Small intestine (tissue), 7 donors: ENCODE measurements at regions not wholly inside any gene's neighbourhood (a gene's known extent, or its start where the extent isn't known, plus 50 kb on each side); places are given as distances from the start of the nearest gene placed in this dataset.

Experiments
- DNase-seq, 2 donors: peaks; one replicate each; pipeline versions ENCODE4 v3.0.0 to v3.0.0-alpha.2; 2013
- FAIRE-seq: peaks from 2 replicates; lab custom pipeline; 2012; peaks lifted over from hg19 to GRCh38; lab: Jason Lieb, UNC
- H3K27ac ChIP-seq, 3 donors: one replicate each; pipeline ENCODE4 v1.5.1; 2013; ENCODE audit warnings: low read length in 2 of 3, mild to moderate bottlenecking in 2 of 3, control low read depth in 1 of 3, inconsistent platforms in 1 of 3, low read depth in 1 of 3, moderate library complexity in 1 of 3
- H3K27me3 ChIP-seq, 3 donors: one replicate each; pipeline ENCODE4 v1.6.1; 2013; ENCODE audit warnings: low read length in 3 of 3, inconsistent platforms in 1 of 3; ENCODE audit not compliant: control insufficient read depth in 3 of 3, insufficient read depth in 3 of 3
- H3K36me3 ChIP-seq, 3 donors: one replicate each; pipeline ENCODE4 v1.6.1; 2013; ENCODE audit warnings: low read length in 3 of 3, inconsistent platforms in 1 of 3, low read depth in 1 of 3, mild to moderate bottlenecking in 1 of 3, moderate library complexity in 1 of 3; ENCODE audit not compliant: control insufficient read depth in 3 of 3, insufficient read depth in 2 of 3
- H3K4me1 ChIP-seq, 3 donors: one replicate each; pipeline ENCODE4 v1.6.1; 2013; ENCODE audit warnings: low read length in 2 of 3, inconsistent platforms in 1 of 3, low read depth in 1 of 3, mild to moderate bottlenecking in 1 of 3, moderate library complexity in 1 of 3; ENCODE audit not compliant: control insufficient read depth in 3 of 3, insufficient read depth in 2 of 3
- H3K4me3 ChIP-seq, 3 donors: one replicate each; pipeline ENCODE4 v1.5.1; 2013; ENCODE audit warnings: low read length in 3 of 3, control low read depth in 1 of 3, inconsistent platforms in 1 of 3, low read depth in 1 of 3, mild to moderate bottlenecking in 1 of 3, moderate library complexity in 1 of 3
- H3K9me3 ChIP-seq, 2 donors: one replicate each; pipeline ENCODE4 v1.6.1; 2013; ENCODE audit warnings: low read depth in 1 of 2, low read length in 1 of 2; ENCODE audit not compliant: control insufficient read depth in 2 of 2, insufficient read depth in 1 of 2
- WGBS, 3 donors: extraction: QIAGEN DNeasy Blood & Tissue Kit; methylation state at CpG; one replicate each; pipeline ENCODE4 v1.1.7; 2013; 5-methylcytosine and 5-hydroxymethylcytosine counted together
- donor health status: healthy with polysubstance abuse.
- donor health status: control.
- donor health status: control.
- donor health status: Bipolar disorder and iron deficiency.
- donor health status: healthy.

DNA sequence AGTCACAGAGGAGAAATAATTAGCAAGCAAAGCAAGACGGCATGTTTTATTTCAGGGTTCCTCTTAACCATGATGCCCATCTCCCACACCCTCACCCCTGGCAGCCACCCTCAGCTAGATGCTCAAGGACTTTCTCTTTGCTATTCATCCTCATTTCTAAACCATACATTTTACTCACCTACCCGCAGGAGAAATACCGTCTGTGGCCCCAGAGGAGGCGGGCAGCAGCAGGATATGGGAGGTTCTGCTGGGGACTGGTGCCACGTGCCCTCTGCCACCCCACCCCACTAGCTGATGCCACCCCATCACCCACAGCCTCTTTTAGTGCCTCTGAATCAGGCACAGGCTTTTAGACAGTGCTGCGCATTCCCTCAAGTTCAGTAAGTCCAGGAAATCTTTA, 168.7 kb upstream of the ITGB1 start:
- H3K4me1 ChIP-seq, result no peaks in the 10 kb centered on the region
- no peaks in the 10 kb centered on the region for H3K36me3 ChIP-seq
- DNase-seq, result no peak
- no peak overlapping the region for H3K27ac ChIP-seq
- WGBS, 3 donors, result 73 to 82% (median 74%) methylated on average over 6 of the region's 6 CpGs
- FAIRE-seq, result no peak
- H3K9me3 ChIP-seq, result no peaks in the 10 kb centered on the region
- no peaks in the 10 kb centered on the region for H3K27me3 ChIP-seq
- H3K4me3 ChIP-seq, result no peak overlapping the region

DNA sequence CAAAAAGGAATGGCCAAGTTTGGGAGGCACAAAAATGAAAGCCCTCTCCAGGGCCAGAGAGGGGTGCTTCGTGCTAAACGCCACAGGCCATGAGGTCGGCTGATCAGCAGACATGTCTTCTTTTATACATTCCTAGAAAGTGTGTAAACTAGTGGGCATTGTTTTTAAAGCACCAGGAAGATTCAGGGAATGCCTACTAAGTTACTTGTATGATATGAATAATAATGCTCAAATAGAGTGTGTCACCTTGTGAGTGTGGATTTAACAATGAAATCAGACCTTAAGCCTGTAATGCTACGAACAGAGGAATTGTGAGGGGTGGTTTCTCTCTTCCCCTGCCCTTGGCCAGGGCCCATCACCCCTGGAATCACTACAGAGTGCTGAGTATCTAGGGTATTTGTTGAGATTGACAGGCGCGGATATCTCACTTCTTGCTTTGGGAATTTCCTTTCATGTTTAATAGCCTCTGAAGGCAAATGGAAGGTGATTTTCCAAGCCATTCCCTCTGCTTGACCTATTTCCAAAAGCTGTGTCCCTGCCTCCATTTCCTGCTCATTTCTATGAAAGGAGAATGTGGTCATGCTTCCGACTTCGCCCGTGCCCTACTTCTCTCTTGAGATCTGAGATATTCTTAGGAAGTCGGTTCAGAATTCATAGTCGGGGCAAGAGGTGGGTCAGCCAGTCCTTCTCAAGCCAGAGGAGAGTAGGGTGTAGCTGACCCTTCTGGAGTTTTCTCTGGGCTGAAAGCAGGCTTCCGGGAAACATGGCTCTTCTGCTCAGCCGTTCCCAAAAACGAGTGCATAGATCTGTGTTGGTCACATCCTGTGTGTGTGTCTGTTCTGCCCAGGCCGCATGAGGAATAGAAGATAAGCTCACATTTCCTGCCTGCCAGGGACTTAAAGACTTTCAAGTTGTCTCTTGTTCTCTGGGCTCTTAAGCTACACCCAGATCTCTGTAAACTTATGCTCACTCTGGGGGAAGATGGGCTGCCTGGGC, 167.8 kb upstream of the ITGB1 start:
- no peak for DNase-seq
- WGBS, 3 donors, result 72 to 80% (median 80%) methylated on average over 15 of the region's 15 CpGs
- Histone ChIP-seq H3K27ac (peak overlapping the region in 1 of 3 donors; percentile 12), H3K4me3 (no peak overlapping the region), H3K27me3 (no peaks in the 10 kb centered on the region), H3K9me3 (no peaks in the 10 kb centered on the region), H3K4me1 (no peaks in the 10 kb centered on the region), H3K36me3 (no peaks in the 10 kb centered on the region)
- FAIRE-seq, result no peak

- DNase-seq, result no peak
- Histone ChIP-seq H3K36me3 (no peaks in the 10 kb centered on the region), H3K27me3 (no peaks in the 10 kb centered on the region), H3K9me3 (no peaks in the 10 kb centered on the region), H3K27ac (no peak overlapping the region), H3K4me3 (no peak overlapping the region), H3K4me1 (no peaks in the 10 kb centered on the region)
- 82 to 91% (median 85%) methylated on average over 5 of the region's 5 CpGs for WGBS, 3 donors
- FAIRE-seq, result no peak
These were observed 167.1 kb upstream of the ITGB1 start for GRCh38 chr10:33125111-33125510.

DNA sequence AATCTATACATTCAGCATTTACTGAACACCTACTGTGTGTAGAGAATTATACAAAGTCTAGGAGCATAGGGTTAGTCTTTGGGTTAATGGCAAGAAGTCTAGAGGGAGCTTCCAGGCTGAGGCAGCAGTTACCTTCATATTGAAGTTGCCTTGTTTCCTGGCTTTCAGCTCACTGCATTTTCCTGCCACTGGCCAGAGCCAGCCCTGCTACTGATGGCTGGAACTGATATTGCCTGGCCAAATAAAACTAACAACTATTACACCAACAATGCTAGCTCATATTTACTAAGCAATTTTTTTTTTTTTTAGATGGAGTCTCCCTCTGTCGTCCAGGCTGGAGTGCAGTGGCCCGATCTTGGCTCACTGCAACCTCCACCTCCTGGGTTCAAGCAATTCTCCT, 165.7 kb upstream of the ITGB1 start:
- Histone ChIP-seq H3K4me1 (no peaks in the 10 kb centered on the region), H3K36me3 (no peaks in the 10 kb centered on the region), H3K27me3 (no peaks in the 10 kb centered on the region), H3K27ac (no peak overlapping the region), H3K4me3 (no peak overlapping the region), H3K9me3 (no peaks in the 10 kb centered on the region)
- DNase-seq (no peak), FAIRE-seq (no peak)
- whole genome bisulfite sequencing, 3 donors, result 84 to 100% (median 86%) methylated on average over 2 of the region's 2 CpGs

DNA sequence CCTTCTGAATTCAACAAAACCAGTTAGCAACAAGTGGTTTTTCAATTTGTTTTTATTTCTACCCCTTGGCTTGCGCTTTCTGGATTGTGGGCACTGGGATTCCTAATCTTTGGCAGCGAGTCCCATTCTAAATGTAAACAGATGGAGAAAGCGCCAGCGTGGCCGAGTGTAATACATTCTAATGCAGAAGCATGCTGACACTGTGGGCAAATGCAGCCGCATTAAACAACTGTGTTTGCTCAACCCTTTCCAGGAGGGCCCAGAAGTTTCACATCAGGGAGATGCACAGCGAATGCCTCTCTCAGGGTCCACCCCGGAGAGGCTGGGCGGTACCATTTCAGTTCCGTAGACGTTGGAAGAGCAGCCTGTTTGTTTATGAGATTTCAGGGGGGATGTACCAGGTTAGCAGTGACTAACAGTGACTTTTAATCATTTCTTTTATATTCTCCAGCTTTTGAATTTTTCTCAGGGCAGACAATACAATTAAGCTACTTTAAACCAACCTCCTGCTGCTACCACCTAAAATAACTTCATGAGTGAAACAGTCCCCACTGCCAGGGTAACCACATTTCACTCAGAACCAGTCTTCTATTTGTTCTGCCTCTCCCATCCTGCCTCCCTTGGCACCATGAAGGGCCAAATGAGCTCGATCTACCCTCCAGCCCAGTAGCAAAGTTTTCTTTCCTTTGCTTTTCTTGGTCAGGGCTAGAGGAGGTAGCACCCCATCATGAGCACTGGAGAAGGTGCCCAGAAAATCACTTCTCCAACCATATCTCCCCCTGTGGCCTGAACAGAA, 164.2 kb upstream of the ITGB1 start:
- H3K4me3 ChIP-seq, result no peak overlapping the region
- WGBS, 3 donors, result 57 to 75% (median 70%) methylated on average over 12 of the region's 12 CpGs
- H3K27ac ChIP-seq, result no peak overlapping the region
- DNase-seq (no peak), FAIRE-seq (no peak)
- no peaks in the 10 kb centered on the region for H3K36me3 ChIP-seq
- H3K9me3 ChIP-seq, result no peaks in the 10 kb centered on the region
- no peaks in the 10 kb centered on the region for H3K27me3 ChIP-seq
- H3K4me1 ChIP-seq, result no peaks in the 10 kb centered on the region

DNA sequence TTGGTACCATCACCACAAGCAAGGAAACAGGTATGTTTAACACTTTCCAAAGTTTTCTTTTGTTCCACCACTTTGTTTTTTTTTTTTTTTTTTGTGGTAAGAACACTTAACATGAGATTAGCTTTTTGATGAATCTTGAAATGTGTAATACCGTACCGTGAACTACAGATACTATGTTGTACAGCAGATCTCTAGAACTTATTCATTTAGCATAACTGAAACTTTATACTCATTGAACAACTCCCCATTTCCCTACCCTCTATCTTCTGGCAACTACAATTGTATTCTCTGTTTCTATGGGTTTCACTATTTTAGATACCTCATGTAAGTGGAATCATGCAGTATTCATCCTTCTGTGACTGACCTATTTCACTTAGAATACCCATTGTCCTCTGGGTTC, 162.7 kb upstream of the ITGB1 start:
- FAIRE-seq (no peak), DNase-seq (no peak)
- H3K9me3 ChIP-seq, result no peaks in the 10 kb centered on the region
- H3K27ac ChIP-seq, result no peak overlapping the region
- 64 to 91% (median 73%) methylated on average over 2 of the region's 2 CpGs for WGBS, 3 donors
- no peaks in the 10 kb centered on the region for H3K36me3 ChIP-seq
- no peak overlapping the region for H3K4me3 ChIP-seq
- H3K27me3 ChIP-seq, result no peaks in the 10 kb centered on the region
- peaks cover 0 to 3% (median 0%) of the 10 kb centered on the region in 3 donors for H3K4me1 ChIP-seq

GRCh38 chr10:33120275-33120674, 162.2 kb upstream of the ITGB1 start:
- H3K4me3 ChIP-seq, result no peak overlapping the region
- H3K27me3 ChIP-seq, result no peaks in the 10 kb centered on the region
- H3K27ac ChIP-seq, result no peak overlapping the region
- no peak for DNase-seq
- 78 to 85% (median 83%) methylated on average over 3 of the region's 3 CpGs for WGBS, 3 donors
- FAIRE-seq, result no peak
- H3K4me1 ChIP-seq, result peaks cover 0 to 3% (median 0%) of the 10 kb centered on the region in 3 donors
- no peaks in the 10 kb centered on the region for H3K9me3 ChIP-seq
- H3K36me3 ChIP-seq, result no peaks in the 10 kb centered on the region

DNA sequence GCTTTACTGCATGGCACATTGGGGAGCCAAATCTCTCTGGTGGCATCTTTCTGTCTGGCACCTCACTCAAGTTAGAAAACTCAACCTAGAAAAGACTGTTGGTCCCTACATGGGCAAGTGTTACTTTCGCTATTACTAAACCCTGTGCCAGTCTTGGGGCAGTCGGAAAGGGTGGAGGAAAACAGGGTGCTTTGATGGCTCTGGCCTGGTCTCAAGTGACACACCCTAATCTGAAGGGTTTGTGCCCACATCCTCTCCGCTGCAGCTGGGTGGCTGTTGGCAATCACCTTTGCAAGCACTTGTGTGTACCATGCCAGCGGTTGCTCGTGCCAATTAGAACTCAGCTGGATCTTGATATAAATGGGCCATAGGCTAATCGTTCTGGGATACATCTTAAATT, 159.8 kb upstream of the ITGB1 start:
- DNase-seq (no peak), FAIRE-seq (no peak)
- Histone ChIP-seq H3K9me3 (no peaks in the 10 kb centered on the region), H3K27me3 (no peaks in the 10 kb centered on the region), H3K36me3 (no peaks in the 10 kb centered on the region), H3K4me3 (no peak overlapping the region), H3K4me1 (peaks cover 0 to 15% (median 3%) of the 10 kb centered on the region in 3 donors), H3K27ac (no peak overlapping the region)
- 90 to 91% (median 90%) methylated on average over 6 of the region's 6 CpGs for WGBS, 3 donors
